IMR-90 (cell line): ENCODE measurements at regions not wholly inside any gene's neighbourhood (a gene's known extent, or its start where the extent isn't known, plus 50 kb on each side); places are given as distances from the start of the nearest gene placed in this dataset.
"Not testable (repeated sequence)": the region's sequence is repeated elsewhere in the genome, so short reads cannot be mapped to it uniquely, and the experiment has no call there.

ENCODE experiments used
- ELK1 ChIP-seq: fragments of 150-350 bp; IDR thresholded peaks from 2 replicates; pipeline ENCODE4 v1.6.1; 2016; ENCODE audit warnings: low read depth, mild to moderate bottlenecking, low read length, moderate library complexity, borderline replicate concordance
- FOS ChIP-seq: fragments of 150-350 bp; IDR thresholded peaks from 2 replicates; pipeline ENCODE4 v1.6.1; 2016; ENCODE audit warnings: low read depth, low read length
- MAZ ChIP-seq: IDR thresholded peaks from 2 replicates; pipeline ENCODE4 v1.6.1; 2012; ENCODE audit warnings: low read depth, mild to moderate bottlenecking, low read length, improper control_type of control experiment, moderate library complexity, borderline replicate concordance
- MXI1 ChIP-seq: IDR thresholded peaks from 2 replicates; pipeline ENCODE4 v1.6.1; 2012; ENCODE audit warnings: low read depth, mild to moderate bottlenecking, low read length, moderate library complexity, borderline replicate concordance
- NFE2L2 ChIP-seq: fragments of 150-350 bp; IDR thresholded peaks from 2 replicates; pipeline ENCODE4 v1.6.1; 2016; ENCODE audit warnings: low read depth, mild to moderate bottlenecking, low read length
- POLR2A ChIP-seq: IDR thresholded peaks from 2 replicates; pipeline ENCODE4 v1.6.1; 2012; ENCODE audit warnings: mild to moderate bottlenecking, low read depth, low read length
- RAD21 ChIP-seq: IDR thresholded peaks from 2 replicates; pipeline ENCODE4 v1.6.1; 2012; ENCODE audit warnings: low read length, improper control_type of control experiment
- RCOR1 ChIP-seq: IDR thresholded peaks from 2 replicates; pipeline ENCODE4 v1.6.1; 2012; ENCODE audit warnings: mild to moderate bottlenecking, low read length, improper control_type of control experiment; ENCODE audit not compliant: insufficient replicate concordance
- SMC3 ChIP-seq: fragments of 150-350 bp; IDR thresholded peaks from 2 replicates; pipeline ENCODE4 v1.6.1; 2016; ENCODE audit warnings: low read depth, mild to moderate bottlenecking, antibody characterized with exemption, low read length, moderate library complexity
- TF ChIP-seq, protein P1 (sequence below): conservative IDR thresholded peaks from 2 replicates; pipeline ENCODE4 v1.5.1; 2012; ENCODE audit warnings: mild to moderate bottlenecking, low read depth, low read length, improper control_type of control experiment

GRCh38 chr13:16158016-16158415 is 3023.6 kb downstream of the TUBA3C start:
- TF ChIP-seq NFE2L2, POLR2A, SMC3, RCOR1, MAZ, FOS, RAD21, MXI1, ELK1: not testable (repeated sequence)
- TF ChIP-seq, protein P1, sequence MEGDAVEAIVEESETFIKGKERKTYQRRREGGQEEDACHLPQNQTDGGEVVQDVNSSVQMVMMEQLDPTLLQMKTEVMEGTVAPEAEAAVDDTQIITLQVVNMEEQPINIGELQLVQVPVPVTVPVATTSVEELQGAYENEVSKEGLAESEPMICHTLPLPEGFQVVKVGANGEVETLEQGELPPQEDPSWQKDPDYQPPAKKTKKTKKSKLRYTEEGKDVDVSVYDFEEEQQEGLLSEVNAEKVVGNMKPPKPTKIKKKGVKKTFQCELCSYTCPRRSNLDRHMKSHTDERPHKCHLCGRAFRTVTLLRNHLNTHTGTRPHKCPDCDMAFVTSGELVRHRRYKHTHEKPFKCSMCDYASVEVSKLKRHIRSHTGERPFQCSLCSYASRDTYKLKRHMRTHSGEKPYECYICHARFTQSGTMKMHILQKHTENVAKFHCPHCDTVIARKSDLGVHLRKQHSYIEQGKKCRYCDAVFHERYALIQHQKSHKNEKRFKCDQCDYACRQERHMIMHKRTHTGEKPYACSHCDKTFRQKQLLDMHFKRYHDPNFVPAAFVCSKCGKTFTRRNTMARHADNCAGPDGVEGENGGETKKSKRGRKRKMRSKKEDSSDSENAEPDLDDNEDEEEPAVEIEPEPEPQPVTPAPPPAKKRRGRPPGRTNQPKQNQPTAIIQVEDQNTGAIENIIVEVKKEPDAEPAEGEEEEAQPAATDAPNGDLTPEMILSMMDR: not testable (repeated sequence)
